ENCODE measurements at regions not wholly inside any gene's neighbourhood (a gene's known extent, or its start where the extent isn't known, plus 50 kb on each side); places are given as distances from the start of the nearest gene placed in this dataset.

GRCh38 chr13:99040536-99041131, 62.8 kb upstream of the DOCK9 start:
- Histone ChIP-seq H3K9me3 (ENCODE audit: severe bottlenecking) (no peaks in the 10 kb centered on the region), H3K27ac (no peak overlapping the region), H3K4me3 (ENCODE audit: low read depth, low read length) (no peak overlapping the region), H3K36me3 (no peaks in the 10 kb centered on the region; the same call in 1 of the 2 replicates), H3K27me3 (ENCODE audit: insufficient read depth, low read depth, severe bottlenecking) (no peaks in the 10 kb centered on the region)
- TF ChIP-seq CTCF (IDR thresholded peaks at IDR 0.05; ENCODE audit: low read depth, low read length): no peak
- DNase-seq: no peak

GRCh38 chr13:99041337-99041736, 63.5 kb upstream of the DOCK9 start:
- no peak overlapping the region for H3K4me3 ChIP-seq (ENCODE audit: low read depth, low read length)
- H3K36me3 ChIP-seq: no peaks in the 10 kb centered on the region
- no peak for DNase-seq
- H3K27me3 ChIP-seq (ENCODE audit: insufficient read depth, low read depth, severe bottlenecking): no peaks in the 10 kb centered on the region
- H3K9me3 ChIP-seq (ENCODE audit: severe bottlenecking): no peaks in the 10 kb centered on the region
- TF ChIP-seq CTCF (IDR thresholded peaks at IDR 0.05; ENCODE audit: low read depth, low read length): no peak
- H3K27ac ChIP-seq: no peak overlapping the region

GRCh38 chr13:99041788-99042187, 63.9 kb upstream of the DOCK9 start:
- Histone ChIP-seq H3K36me3 (no peaks in the 10 kb centered on the region), H3K27me3 (ENCODE audit: insufficient read depth, low read depth, severe bottlenecking) (no peaks in the 10 kb centered on the region), H3K9me3 (ENCODE audit: severe bottlenecking) (no peaks in the 10 kb centered on the region), H3K4me3 (ENCODE audit: low read depth, low read length) (no peak overlapping the region), H3K27ac (no peak overlapping the region)
- no peak for DNase-seq
- TF ChIP-seq CTCF (IDR thresholded peaks at IDR 0.05; ENCODE audit: low read depth, low read length): no peak

GRCh38 chr13:99042521-99043250, 64.8 kb upstream of the DOCK9 start:
- TF ChIP-seq CTCF (IDR thresholded peaks at IDR 0.05; ENCODE audit: low read depth, low read length): no peak
- H3K27me3 ChIP-seq (ENCODE audit: insufficient read depth, low read depth, severe bottlenecking): no peaks in the 10 kb centered on the region
- DNase-seq: peak; percentile 42
- H3K27ac ChIP-seq: no peak overlapping the region
- H3K4me3 ChIP-seq (ENCODE audit: low read depth, low read length): no peak overlapping the region
- no peaks in the 10 kb centered on the region; the same call in 1 of the 2 replicates for H3K36me3 ChIP-seq
- no peaks in the 10 kb centered on the region for H3K9me3 ChIP-seq (ENCODE audit: severe bottlenecking)

GRCh38 chr13:99043831-99044231, 66.0 kb upstream of the DOCK9 start:
- no peak for TF ChIP-seq CTCF (IDR thresholded peaks at IDR 0.05; ENCODE audit: low read depth, low read length)
- no peaks in the 10 kb centered on the region for H3K9me3 ChIP-seq (ENCODE audit: severe bottlenecking)
- DNase-seq: no peak
- H3K36me3 ChIP-seq: no peaks in the 10 kb centered on the region; the same call in 1 of the 2 replicates
- H3K27me3 ChIP-seq (ENCODE audit: insufficient read depth, low read depth, severe bottlenecking): no peaks in the 10 kb centered on the region
- H3K27ac ChIP-seq: no peak overlapping the region
- H3K4me3 ChIP-seq (ENCODE audit: low read depth, low read length): no peak overlapping the region
